ENCODE measurements at regions not wholly inside any gene's neighbourhood (a gene's known extent, or its start where the extent isn't known, plus 50 kb on each side); places are given as distances from the start of the nearest gene placed in this dataset.
"Not testable (repeated sequence)": the region's sequence is repeated elsewhere in the genome, so short reads cannot be mapped to it uniquely, and the experiment has no call there.

GRCh38 chr14:45705940-45706534 is 453.0 kb upstream of the MIS18BP1 start:
- DNase-seq: no peak

DNA sequence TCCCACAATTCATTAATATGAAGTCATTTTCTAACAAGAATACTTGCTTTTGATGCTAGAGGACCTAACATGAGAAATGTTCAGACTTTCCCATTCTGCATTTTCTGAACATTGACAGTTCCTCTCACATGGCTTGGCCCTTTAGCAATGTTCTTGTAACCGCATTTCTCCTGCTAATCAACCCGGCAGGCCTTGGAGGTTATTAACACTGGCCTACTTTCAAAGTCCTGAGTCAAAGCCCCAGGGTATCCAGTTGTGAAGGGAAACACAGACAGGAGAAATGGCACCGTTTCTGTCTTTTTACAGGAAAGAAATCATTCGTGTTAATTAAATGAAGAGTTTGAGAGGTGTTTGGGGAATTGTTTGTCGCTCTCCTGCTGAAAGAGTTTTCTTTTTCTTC is 446.5 kb upstream of the MIS18BP1 start:
- DNase-seq: no peak

DNA sequence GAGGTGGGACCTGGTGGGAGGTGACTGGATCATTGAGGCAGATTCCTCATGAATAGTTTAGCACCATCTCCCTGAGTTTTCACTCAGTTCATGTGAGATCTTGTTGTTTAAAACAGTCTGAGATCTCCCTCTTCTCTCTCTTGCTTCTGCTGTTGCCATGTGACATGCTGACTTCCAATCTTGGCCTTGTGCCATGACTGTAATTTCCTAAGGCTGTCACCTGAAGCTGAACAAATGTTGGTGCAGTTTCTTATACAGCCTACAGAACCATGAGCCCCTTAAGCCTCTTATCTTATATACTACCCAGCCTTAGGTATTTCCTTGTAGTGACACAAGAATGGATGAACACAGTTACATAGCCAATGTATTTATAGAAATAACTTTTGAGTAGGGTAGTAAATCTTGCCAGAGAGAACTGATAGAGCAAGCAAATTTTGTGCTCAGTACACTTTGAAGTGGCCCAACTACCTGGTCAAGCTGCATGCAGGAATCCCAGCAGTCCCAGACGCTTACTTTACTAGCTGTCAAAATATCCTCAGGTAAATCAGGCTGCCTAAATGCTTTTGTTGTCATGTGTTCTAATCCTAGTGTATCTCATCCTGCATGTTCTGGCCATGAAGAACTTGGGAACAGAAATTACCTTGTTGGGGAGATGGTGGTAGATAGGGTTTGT is 445.6 kb upstream of the MIS18BP1 start:
- peak; percentile 58 to 80 for DNase-seq

DNA sequence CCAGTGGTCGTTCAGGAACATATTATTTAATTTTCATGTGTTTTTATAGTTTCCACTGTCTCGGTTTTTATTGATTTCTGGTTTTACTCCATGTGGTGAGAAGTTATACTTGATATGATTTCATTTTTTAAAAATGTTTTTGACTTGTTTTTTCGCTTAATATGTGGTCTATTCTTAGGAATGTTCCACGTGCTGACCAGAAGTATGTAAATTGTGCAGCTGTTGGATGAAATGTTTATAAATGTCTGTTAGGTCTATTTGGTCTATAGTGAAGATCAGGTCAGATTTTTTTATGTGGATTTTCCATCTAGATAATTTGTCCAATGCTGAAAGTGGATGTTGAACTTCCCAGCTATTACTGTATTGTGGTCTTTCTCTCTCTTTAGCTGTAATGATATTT is 433.8 kb upstream of the MIS18BP1 start:
- no peak for DNase-seq

DNA sequence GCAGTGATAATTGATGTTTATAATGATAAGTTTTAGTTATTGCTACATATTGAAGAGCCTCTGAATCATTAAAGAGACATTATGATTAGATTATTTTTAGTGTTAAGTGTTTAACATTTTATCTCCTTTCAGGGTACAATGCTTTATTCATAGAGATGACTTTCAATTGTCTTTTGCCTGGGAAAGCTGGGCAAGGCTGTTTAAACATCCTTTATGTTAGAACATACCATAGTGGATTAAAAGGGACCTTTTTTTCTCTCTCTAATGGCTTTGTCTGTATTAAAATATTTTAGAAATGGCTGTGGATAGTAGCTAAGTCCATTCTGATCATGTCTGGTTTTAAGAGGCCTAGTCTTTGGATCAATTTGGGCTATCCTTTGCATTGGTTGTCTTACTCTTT is 427.5 kb upstream of the MIS18BP1 start:
- no peak for DNase-seq

GRCh38 chr14:45679853-45680252 is 426.9 kb upstream of the MIS18BP1 start:
- DNase-seq: no peak

DNA sequence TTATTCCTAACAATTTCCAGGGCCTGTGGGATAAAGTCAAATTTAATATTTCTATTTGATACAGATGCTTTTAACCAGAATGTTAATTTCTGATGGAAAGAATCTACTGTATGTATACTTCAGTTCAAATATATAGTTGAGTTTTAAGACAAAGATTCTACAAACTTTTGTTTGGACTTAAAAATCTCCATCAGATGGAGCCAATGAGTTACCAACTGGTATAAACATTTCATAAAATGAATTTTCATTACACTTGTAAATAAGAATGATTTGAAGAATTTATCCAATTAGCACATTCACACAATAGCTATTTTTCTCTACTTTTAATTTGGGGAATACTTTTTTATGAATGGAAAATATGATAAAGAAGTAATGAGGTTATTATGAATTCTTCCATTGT is 425.2 kb upstream of the MIS18BP1 start:
- no peak for DNase-seq

DNA sequence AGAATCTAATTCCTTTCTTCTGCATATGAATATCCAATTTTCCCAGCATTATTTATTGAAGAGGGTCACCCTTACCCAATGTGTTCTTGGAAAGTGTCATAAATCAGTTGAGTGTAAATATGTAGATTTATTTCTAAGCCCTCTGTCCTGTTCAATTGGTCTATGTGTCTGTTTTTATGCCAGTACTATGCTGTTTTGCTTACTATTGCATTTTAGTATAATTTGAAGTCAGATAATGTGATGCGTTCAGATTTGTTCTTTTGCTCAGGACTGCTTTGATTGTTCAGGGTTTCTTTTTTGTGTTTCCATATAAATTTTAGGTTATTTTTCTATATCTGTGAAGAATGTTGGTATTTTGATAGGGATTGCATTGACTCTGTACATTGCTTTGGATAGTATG is 420.4 kb upstream of the MIS18BP1 start:
- DNase-seq: no peak

DNA sequence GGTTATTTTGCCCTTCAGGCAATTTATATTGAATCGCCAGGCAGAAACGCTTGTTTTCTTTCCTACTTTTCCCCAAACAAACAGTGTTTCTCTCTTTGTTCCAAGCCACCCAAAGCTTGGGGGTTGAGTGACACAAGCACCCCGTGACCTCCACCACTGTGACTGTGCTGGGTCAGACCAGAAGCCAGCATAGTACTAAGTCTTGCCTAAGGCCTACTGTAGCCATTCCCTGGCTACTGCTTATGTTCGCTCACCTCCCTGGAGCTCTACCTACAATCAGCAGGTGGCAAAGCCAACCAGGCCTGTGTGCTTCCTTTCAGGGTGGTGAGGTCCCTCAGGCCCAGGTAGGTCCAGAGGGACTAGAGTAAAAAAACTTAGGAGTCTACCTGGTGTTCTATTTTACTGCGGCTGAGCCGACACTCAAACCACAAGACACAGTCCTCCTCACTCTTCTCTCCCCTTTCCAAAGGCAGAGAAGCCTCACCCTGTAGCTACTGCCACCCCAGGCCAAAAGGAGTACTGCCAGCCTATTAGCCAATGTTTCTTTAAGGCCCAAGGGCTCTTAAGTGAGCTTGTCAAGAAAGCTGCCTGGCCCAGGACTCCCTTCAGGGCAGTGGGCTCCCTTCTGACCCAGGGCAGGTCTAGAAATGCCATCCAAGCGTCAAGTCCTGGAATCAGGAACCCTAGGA is 411.8 kb upstream of the MIS18BP1 start:
- DNase-seq: peak; percentile 2 to 50

DNA sequence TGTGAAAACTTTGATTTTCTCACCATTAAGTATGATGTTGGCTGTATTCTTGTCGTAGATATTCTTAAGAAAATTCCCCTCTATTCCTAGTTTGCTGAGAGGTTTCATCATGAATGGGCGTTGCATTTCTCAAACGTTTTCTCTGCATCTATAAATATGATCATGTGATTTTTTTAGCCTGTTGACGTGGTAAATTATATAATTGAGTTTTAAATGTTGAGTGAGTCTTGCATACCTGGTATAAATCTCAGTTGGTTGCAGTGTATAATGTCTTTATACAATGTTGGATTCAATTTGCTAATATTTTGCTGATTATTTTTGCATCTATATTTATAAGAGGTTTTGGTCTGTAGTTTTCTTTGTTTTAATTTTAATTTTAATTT is 405.9 kb upstream of the MIS18BP1 start:
- DNase-seq: no peak

DNA sequence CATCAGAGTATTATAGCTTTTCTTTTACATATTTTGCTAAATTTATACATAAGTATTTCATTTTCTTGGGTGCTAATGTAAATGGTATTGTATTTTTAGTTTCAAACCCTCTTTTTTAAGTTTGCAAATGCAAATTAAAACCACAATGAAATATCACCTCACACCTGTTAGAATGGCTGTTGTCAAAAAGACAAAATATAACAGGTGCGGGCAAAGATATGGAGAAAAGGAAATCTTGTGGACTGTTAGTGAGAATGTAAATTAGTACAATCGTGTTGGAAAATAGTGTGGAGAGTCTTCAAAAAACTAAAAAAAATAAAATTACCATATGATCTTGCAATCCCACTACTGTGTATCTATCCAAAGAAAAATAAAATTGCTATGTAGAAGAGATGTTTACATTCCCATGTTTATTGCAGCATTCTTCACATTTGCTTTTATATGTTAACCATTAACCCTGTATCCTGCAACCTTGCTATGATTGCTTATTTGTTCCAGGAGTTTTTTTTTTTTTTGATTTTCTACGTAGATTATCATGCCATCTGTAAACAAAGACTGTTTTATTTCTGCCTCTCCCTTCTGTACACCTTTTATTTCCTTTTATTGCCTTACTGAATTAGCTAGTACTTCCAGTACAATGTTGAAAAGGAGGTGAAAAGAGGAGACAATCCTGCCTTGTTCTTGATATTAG is 405.4 kb upstream of the MIS18BP1 start:
- no peak for DNase-seq

DNA sequence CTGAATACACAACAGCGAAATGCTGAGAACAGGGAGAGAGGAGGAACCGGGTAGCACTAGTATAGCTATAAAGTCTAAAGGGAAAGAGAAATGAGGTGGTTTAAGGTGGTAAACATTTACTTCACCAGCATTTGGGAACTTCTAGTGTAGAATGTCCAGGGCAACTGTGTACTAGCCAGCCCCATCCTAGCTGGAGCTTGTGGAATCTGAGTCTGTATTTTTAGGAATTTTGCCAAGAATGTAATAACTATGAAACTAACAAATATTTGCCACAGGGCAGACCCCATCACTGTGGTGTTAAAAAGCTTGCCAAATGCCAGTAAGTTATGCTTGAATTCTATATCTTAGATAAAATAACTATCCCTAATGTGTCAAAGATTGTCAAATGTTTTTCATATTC is 398.9 kb upstream of the MIS18BP1 start:
- no peak for DNase-seq

GRCh38 chr14:45650754-45651153 is 397.8 kb upstream of the MIS18BP1 start:
- no peak for DNase-seq

DNA sequence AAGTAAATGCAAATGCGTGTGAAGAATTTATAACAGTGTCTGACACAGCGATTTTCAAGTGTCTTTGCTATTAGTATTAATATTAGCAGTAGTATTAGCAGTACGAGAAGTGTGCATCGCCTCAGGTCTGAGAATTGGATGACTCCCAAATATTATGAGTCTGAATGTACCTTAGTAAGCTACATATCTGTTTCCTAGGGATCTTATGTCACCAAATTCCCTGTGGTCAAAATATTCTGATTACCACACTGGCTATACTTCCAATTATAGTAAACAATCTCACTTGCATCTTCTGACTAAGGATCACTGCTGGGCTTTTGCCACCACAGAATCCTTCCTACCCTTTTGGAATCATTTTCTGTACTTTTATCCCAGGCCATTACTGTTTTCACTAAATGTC is 396.0 kb upstream of the MIS18BP1 start:
- no peak for DNase-seq

GRCh38 chr14:45641541-45641940 is 388.5 kb upstream of the MIS18BP1 start:
- DNase-seq: no peak

DNA sequence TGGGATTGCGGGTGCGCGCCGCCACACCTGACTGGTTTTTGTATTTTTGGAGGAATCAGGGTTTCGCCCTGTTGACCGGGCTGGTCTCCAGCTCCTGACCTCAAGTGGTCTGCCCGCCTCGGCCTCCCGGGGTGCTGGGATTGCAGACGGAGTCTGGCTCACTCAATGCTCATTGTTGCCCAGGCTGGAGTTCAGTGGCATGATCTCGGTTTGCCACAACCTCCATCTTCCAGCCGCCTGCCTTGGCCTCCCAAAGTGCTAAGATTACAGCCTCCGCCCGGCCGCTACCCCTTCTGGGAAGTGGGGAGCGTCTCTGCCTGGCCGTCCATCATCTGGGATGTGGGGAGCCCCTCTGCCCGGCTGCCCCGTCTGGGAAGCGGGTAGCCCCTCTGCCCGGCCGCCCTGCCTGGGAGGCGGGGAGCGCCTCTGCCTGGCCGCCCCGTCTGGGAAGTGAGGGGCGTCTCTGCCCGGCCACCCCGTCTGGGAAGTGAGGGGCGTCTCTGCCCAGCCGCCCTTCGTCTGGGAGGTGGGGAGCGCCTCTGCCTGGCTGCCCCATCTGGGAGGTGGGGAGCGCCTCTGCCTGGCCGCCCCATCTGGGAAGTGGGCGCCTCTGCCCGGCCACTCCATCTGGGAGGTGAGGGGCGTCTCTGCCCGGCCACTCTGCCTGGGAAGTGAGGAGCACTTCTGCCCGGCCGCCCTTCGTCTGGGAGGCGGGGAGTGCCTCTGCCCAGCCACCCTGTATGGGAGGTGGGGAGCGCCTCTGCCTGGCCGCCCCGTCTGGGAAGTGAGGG is 381.8 kb upstream of the MIS18BP1 start:
- not testable (repeated sequence) for DNase-seq

GRCh38 chr14:45633220-45633984 is 380.4 kb upstream of the MIS18BP1 start:
- no peak for DNase-seq

- DNase-seq: no peak
Observed at GRCh38 chr14:45621731-45622130, 368.7 kb upstream of the MIS18BP1 start.

- DNase-seq: no peak
Observed at GRCh38 chr14:45619831-45620230, 366.8 kb upstream of the MIS18BP1 start.

DNA sequence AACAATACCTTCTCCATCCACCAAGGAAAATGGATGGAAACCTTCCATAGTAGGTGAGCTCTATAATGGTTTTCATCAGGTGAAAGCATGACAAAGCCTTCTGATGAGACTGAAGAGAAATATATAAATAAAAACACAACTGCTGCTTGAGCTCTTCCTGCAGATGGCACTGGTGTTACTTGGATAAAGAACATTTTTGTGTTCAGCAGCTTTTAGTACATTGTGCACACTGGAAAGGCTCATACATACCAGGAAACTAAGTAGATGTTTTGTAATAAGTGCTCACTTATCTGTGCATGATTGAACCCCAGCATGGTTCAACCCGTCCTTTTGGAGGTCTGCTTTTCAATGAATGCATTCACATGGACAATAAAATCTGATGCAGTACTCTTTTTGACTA is 357.3 kb upstream of the MIS18BP1 start:
- peak in 1 of 2 experiments; percentile 68 for DNase-seq

- no peak for DNase-seq
Observed at GRCh38 chr14:45587142-45587541, 334.1 kb upstream of the MIS18BP1 start.

GRCh38 chr14:45559626-45560025 is 306.6 kb upstream of the MIS18BP1 start:
- DNase-seq: no peak

All from NCI-H524 (cell line).